ENCODE measurements at regions not wholly inside any gene's neighbourhood (a gene's known extent, or its start where the extent isn't known, plus 50 kb on each side); places are given as distances from the start of the nearest gene placed in this dataset.

- TF ChIP-seq, protein P1, sequence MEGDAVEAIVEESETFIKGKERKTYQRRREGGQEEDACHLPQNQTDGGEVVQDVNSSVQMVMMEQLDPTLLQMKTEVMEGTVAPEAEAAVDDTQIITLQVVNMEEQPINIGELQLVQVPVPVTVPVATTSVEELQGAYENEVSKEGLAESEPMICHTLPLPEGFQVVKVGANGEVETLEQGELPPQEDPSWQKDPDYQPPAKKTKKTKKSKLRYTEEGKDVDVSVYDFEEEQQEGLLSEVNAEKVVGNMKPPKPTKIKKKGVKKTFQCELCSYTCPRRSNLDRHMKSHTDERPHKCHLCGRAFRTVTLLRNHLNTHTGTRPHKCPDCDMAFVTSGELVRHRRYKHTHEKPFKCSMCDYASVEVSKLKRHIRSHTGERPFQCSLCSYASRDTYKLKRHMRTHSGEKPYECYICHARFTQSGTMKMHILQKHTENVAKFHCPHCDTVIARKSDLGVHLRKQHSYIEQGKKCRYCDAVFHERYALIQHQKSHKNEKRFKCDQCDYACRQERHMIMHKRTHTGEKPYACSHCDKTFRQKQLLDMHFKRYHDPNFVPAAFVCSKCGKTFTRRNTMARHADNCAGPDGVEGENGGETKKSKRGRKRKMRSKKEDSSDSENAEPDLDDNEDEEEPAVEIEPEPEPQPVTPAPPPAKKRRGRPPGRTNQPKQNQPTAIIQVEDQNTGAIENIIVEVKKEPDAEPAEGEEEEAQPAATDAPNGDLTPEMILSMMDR (IDR thresholded peaks at IDR 0.05; ENCODE audit: borderline replicate concordance, extremely low read depth, low read length, poor library complexity, severe bottlenecking) = no peak
- TF ChIP-seq EZH2 (IDR thresholded peaks at IDR 0.05; ENCODE audit: borderline replicate concordance, low read depth, low read length, severe bottlenecking) = no peak
Observed at GRCh38 chr2:12219761-12220160, 473.3 kb downstream of the LPIN1 start.
